Peyer's patch (tissue), 4 donors: ENCODE measurements at regions not wholly inside any gene's neighbourhood (a gene's known extent, or its start where the extent isn't known, plus 50 kb on each side); places are given as distances from the start of the nearest gene placed in this dataset.

Experiments used
- DNase-seq, 3 donors: peaks; one replicate each; pipeline ENCODE4 v3.0.0-alpha.2; 2017 to 2019
- H3K27ac ChIP-seq, 4 donors: fragments of 200-600 bp; sonication (generic); one replicate each; pipeline ENCODE4 v1.5.1; 2016 to 2019
- H3K27me3 ChIP-seq, 2 donors: fragments of 200-600 bp; sonication (generic); one replicate each; pipeline ENCODE4 v1.5.1; 2019
- H3K36me3 ChIP-seq, 3 donors: fragments of 200-600 bp; sonication (generic); one replicate each; pipeline ENCODE4 v1.5.1; 2016 to 2019
- H3K4me1 ChIP-seq, 4 donors: fragments of 200-600 bp; sonication (generic); one replicate each; pipeline ENCODE4 v1.5.1; 2016 to 2019
- H3K4me3 ChIP-seq, 4 donors: fragments of 200-600 bp; sonication (generic); 1 replicate in 3 of 4; 2 replicates in 1 of 4; pipeline ENCODE4 v1.5.1; 2016 to 2019; ENCODE audit warnings: mild to moderate bottlenecking in 1 of 4
- H3K9me3 ChIP-seq, 4 donors: fragments of 200-600 bp; sonication (generic); one replicate each; pipeline ENCODE4 v1.5.1; 2016 to 2019; ENCODE audit warnings: mild to moderate bottlenecking in 1 of 4
- POLR2A ChIP-seq, 2 donors: fragments of 450-650 bp; IDR thresholded peaks; one replicate each; pipeline ENCODE4 v1.5.1; 2017; ENCODE audit warnings: antibody characterized with exemption in 2 of 2, mild to moderate bottlenecking in 2 of 2, moderate library complexity in 2 of 2
- TF ChIP-seq, protein P1 (sequence below), 6 experiments: fragments of 450-650 bp in 4 of 6; fragments of 200-600 bp in 2 of 6; sonication (generic) in 1 of 6; IDR thresholded peaks; one replicate each; pipeline ENCODE4 v1.5.1; 2017 to 2019; ENCODE audit warnings: antibody characterized with exemption in 6 of 6, mild to moderate bottlenecking in 3 of 6, moderate library complexity in 1 of 6

GRCh38 chr3:165395188-165395587 lies 199.0 kb upstream of the SLITRK3 start:
- H3K4me1 ChIP-seq, result no peaks in the 10 kb centered on the region
- no peak for TF ChIP-seq POLR2A (IDR thresholded peaks at IDR 0.05)
- TF ChIP-seq, protein P1, sequence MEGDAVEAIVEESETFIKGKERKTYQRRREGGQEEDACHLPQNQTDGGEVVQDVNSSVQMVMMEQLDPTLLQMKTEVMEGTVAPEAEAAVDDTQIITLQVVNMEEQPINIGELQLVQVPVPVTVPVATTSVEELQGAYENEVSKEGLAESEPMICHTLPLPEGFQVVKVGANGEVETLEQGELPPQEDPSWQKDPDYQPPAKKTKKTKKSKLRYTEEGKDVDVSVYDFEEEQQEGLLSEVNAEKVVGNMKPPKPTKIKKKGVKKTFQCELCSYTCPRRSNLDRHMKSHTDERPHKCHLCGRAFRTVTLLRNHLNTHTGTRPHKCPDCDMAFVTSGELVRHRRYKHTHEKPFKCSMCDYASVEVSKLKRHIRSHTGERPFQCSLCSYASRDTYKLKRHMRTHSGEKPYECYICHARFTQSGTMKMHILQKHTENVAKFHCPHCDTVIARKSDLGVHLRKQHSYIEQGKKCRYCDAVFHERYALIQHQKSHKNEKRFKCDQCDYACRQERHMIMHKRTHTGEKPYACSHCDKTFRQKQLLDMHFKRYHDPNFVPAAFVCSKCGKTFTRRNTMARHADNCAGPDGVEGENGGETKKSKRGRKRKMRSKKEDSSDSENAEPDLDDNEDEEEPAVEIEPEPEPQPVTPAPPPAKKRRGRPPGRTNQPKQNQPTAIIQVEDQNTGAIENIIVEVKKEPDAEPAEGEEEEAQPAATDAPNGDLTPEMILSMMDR (IDR thresholded peaks at IDR 0.05), result no peak
- no peak overlapping the region for H3K4me3 ChIP-seq
- no peak overlapping the region for H3K27ac ChIP-seq
- DNase-seq, result no peak
- no peaks in the 10 kb centered on the region for H3K27me3 ChIP-seq
- no peaks in the 10 kb centered on the region for H3K9me3 ChIP-seq
- no peaks in the 10 kb centered on the region for H3K36me3 ChIP-seq

GRCh38 chr3:165393461-165393860 lies 197.3 kb upstream of the SLITRK3 start:
- H3K36me3 ChIP-seq, result no peaks in the 10 kb centered on the region
- no peak overlapping the region for H3K27ac ChIP-seq
- no peaks in the 10 kb centered on the region for H3K27me3 ChIP-seq
- no peaks in the 10 kb centered on the region for H3K4me1 ChIP-seq
- no peak for DNase-seq
- H3K9me3 ChIP-seq, result no peaks in the 10 kb centered on the region
- TF ChIP-seq, protein P1 (IDR thresholded peaks at IDR 0.05), result no peak
- no peak for TF ChIP-seq POLR2A (IDR thresholded peaks at IDR 0.05)
- no peak overlapping the region for H3K4me3 ChIP-seq

- Histone ChIP-seq H3K36me3 (no peaks in the 10 kb centered on the region), H3K27ac (no peak overlapping the region), H3K9me3 (no peaks in the 10 kb centered on the region), H3K27me3 (no peaks in the 10 kb centered on the region), H3K4me3 (no peak overlapping the region), H3K4me1 (no peaks in the 10 kb centered on the region)
- no peak for DNase-seq
- no peak for TF ChIP-seq POLR2A (IDR thresholded peaks at IDR 0.05)
- TF ChIP-seq, protein P1 (IDR thresholded peaks at IDR 0.05), result no peak
Observed at GRCh38 chr3:165390166-165390565, 194.0 kb upstream of the SLITRK3 start.

GRCh38 chr3:165389653-165390052 lies 193.5 kb upstream of the SLITRK3 start:
- Histone ChIP-seq H3K27me3 (no peaks in the 10 kb centered on the region), H3K4me3 (no peak overlapping the region), H3K9me3 (no peaks in the 10 kb centered on the region), H3K36me3 (no peaks in the 10 kb centered on the region), H3K4me1 (no peaks in the 10 kb centered on the region), H3K27ac (no peak overlapping the region)
- DNase-seq, result no peak
- TF ChIP-seq, protein P1 (IDR thresholded peaks at IDR 0.05), result no peak
- TF ChIP-seq POLR2A (IDR thresholded peaks at IDR 0.05), result no peak

GRCh38 chr3:165389064-165389463 lies 192.9 kb upstream of the SLITRK3 start:
- TF ChIP-seq POLR2A (IDR thresholded peaks at IDR 0.05), result no peak
- TF ChIP-seq, protein P1 (IDR thresholded peaks at IDR 0.05), result no peak
- Histone ChIP-seq H3K27me3 (no peaks in the 10 kb centered on the region), H3K4me3 (no peak overlapping the region), H3K4me1 (no peaks in the 10 kb centered on the region), H3K27ac (no peak overlapping the region), H3K36me3 (no peaks in the 10 kb centered on the region), H3K9me3 (no peaks in the 10 kb centered on the region)
- no peak for DNase-seq

- Histone ChIP-seq H3K27me3 (no peaks in the 10 kb centered on the region), H3K27ac (no peak overlapping the region), H3K4me1 (no peaks in the 10 kb centered on the region), H3K4me3 (no peak overlapping the region), H3K36me3 (no peaks in the 10 kb centered on the region), H3K9me3 (no peaks in the 10 kb centered on the region)
- DNase-seq, result no peak
- TF ChIP-seq, protein P1 (IDR thresholded peaks at IDR 0.05), result no peak
- no peak for TF ChIP-seq POLR2A (IDR thresholded peaks at IDR 0.05)
Observed at GRCh38 chr3:165383381-165383780, 187.2 kb upstream of the SLITRK3 start.
